Astrocyte of the cerebellum (primary cell): ENCODE measurements at regions not wholly inside any gene's neighbourhood (a gene's known extent, or its start where the extent isn't known, plus 50 kb on each side); places are given as distances from the start of the nearest gene placed in this dataset.

ENCODE experiments used
- DNase-seq: peaks from one replicate; pipeline ENCODE4 v3.0.0-alpha.2; 2011; ENCODE audit warnings: low read depth
- H3K4me3 ChIP-seq: 2 replicates; pipeline ENCODE4 v1.5.1; 2011; ENCODE audit warnings: mild to moderate bottlenecking, low read depth, low read length, moderate library complexity
- in situ Hi-C: cut with HindIII; loops from 2 replicates; pipeline ENCODE4 v1.10.0; 2017; ENCODE audit warnings: low sequenced_read_pairs
- TF ChIP-seq, protein P1 (sequence below): IDR thresholded peaks from 2 replicates; pipeline ENCODE4 v1.5.1; 2012; ENCODE audit warnings: low read length, low read depth, moderate library complexity, mild to moderate bottlenecking; ENCODE audit errors: missing control alignments

DNA sequence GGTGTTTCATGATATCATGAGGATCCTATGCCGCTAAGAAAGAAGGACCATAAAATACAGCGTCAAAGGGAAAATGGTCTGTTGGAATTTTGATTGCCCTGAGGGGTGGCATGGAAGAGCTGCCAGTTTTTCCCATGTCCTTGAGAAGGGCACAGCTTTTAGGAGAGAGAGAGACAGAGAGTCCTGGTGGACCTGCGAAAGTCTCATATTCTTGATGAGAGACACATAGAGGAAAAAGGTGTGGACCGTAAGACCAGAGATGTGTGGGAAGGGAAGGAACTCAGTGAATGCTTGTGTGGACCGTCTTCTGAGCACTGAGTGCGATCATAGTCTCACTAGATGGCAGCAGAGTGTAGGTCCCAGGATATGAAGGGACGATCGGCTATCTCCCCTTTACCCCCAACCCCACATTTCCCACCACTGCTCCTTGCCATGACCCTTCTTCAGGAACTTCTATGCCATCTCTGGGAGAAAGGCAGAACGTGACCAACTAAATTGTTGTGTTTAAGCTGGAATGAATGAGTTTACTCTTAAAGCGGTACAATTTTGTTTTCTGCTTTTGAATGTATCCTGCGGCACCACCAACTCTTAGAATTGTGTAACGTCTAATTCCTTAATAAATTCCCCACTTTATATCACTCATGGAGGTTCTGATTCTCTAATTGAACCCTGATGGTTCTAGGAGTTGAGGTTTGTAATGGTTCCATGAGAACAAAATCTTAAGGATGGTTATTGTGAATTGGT, 117.7 kb downstream of the CTH start:
- no peak overlapping the region for H3K4me3 ChIP-seq
- no peak for DNase-seq
- TF ChIP-seq, protein P1, sequence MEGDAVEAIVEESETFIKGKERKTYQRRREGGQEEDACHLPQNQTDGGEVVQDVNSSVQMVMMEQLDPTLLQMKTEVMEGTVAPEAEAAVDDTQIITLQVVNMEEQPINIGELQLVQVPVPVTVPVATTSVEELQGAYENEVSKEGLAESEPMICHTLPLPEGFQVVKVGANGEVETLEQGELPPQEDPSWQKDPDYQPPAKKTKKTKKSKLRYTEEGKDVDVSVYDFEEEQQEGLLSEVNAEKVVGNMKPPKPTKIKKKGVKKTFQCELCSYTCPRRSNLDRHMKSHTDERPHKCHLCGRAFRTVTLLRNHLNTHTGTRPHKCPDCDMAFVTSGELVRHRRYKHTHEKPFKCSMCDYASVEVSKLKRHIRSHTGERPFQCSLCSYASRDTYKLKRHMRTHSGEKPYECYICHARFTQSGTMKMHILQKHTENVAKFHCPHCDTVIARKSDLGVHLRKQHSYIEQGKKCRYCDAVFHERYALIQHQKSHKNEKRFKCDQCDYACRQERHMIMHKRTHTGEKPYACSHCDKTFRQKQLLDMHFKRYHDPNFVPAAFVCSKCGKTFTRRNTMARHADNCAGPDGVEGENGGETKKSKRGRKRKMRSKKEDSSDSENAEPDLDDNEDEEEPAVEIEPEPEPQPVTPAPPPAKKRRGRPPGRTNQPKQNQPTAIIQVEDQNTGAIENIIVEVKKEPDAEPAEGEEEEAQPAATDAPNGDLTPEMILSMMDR = peak; percentile 66
- in situ Hi-C loops = no loop called here

DNA sequence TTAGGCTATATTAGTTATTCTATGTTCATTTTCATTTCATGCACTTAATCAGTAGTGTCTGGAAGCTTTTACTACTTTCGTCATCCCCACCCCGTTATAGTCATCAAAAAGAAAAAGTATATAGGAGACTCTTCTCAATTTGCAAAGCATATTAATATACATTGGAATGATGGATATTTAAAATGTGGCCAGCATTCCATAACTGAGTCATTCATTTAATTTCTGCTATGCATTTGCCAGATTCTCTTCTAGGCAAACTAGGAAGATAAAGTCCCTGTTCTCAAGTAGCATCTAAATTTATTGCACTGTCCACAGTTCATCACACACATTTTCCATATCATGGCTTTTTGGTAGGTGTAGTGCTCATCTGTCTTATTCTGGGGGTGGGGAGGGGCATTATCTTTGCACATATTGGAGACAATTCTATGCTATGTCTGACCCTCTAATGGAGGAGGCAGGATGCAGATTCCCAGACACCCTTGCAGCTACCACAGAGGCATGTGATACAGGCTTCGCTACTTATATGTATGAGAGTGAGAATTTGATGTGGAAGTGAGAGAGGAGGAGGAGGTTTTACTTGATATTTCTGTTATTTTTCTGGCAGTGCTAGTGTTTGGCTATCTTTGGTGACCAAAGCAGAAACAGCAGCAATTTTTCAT, 125.8 kb downstream of the CTH start:
- no peak for DNase-seq
- in situ Hi-C loops = no loop called here
- H3K4me3 ChIP-seq = no peak overlapping the region
- TF ChIP-seq, protein P1 = no peak

DNA sequence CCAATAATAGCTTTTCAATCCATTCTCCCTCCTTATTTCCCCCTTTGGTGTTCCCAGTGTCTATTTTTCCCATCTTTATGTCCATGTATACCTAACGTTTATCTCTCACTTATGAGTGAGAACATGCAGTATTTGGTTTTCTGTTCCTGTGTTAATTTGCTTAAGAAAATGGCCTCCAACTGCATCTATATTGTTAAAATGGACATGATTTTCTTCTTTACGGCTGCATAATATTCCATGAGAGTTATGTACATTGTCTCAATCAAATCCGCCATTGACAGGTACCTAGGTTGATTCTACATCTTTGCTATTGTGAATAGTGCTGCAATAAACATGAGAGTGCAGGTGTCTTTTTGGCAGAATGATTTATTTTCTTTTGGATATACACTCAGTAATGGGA, 126.7 kb downstream of the CTH start:
- no peak overlapping the region for H3K4me3 ChIP-seq
- DNase-seq = no peak
- TF ChIP-seq, protein P1 = no peak
- in situ Hi-C loops = no loop called here

DNA sequence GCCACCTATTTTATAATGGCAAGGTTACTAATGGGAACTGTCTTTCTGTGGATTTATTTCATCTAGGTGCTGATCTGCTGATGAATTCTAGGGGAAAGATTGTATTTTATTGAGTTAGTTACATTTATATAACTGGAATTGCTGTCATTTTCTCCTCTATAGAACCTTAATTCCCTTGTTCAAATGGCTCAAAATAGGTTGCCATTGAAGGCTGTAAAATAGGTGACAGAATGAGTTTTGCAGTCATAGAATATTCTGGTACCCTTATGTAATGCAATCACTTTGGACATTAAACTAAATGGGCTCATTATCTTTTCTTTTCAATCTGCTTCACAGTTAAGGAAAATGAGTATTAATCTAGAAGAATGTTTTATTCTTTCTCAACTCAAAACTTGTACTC, 131.0 kb downstream of the CTH start:
- in situ Hi-C loops = no loop called here

DNA sequence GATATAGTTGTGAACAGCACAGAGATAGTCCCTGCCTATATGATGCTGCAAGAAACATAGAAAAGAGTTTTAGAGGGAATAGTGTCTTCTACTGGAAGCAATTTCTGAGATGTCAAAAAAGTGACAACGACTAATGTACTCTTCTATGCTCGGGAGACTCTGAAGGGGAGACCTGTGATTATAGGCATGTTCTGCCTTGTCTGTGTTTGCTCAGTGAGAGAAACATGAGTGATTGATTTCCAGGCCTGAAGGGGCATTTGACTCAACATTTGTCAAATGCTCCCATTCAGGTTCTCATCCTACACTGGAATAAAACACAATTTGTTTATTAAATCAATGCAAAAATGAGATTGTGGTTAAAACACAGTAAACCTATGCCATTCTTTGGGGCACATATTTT, 131.8 kb downstream of the CTH start:
- no peak for DNase-seq
- TF ChIP-seq, protein P1 = no peak
- H3K4me3 ChIP-seq = no peak overlapping the region
- in situ Hi-C loops = no loop called here

More for the DNA sequence above, 131.0 kb downstream of the CTH start:
- no peak for DNase-seq
- TF ChIP-seq, protein P1 = no peak
- no peak overlapping the region for H3K4me3 ChIP-seq

DNA sequence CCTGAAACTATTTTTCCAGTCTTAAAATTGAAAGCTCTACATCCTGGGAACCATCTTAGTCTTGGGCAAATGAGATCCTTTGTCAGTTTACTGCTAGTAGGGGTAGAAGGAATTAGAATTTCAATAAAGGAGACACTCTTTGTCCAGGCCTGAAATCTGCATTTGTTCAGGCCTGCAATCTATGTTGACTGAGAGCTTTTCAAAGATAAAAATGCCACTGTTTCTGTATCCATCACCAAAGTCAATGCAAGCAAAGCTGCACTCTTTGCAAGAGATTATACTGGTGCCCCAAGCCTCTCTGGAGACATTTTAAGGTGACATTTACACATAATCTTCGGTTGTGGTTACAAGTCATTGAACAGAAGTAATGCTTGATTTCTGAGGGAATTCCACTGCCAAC, 135.7 kb downstream of the CTH start:
- TF ChIP-seq, protein P1 = no peak
- H3K4me3 ChIP-seq = no peak overlapping the region
- DNase-seq = no peak
- in situ Hi-C loops = no loop called here
